Ishikawa (cell line): ENCODE measurements at regions not wholly inside any gene's neighbourhood (a gene's known extent, or its start where the extent isn't known, plus 50 kb on each side); places are given as distances from the start of the nearest gene placed in this dataset.

Source experiments
- EGR1 ChIP-seq: IDR thresholded peaks from 2 replicates; pipeline ENCODE4 v1.6.1; 2012
- EP300 ChIP-seq: IDR thresholded peaks from 2 replicates; pipeline ENCODE4 v1.6.1; 2012; ENCODE audit warnings: borderline replicate concordance
- RAD21 ChIP-seq: IDR thresholded peaks from 2 replicates; pipeline ENCODE4 v1.6.1; 2012; ENCODE audit warnings: low read depth
- TAF1 ChIP-seq: IDR thresholded peaks from 2 replicates; pipeline ENCODE4 v1.6.1; 2012; ENCODE audit warnings: low read depth, mild to moderate bottlenecking
- ZBTB7A ChIP-seq: IDR thresholded peaks from 2 replicates; pipeline ENCODE4 v1.6.1; 2012; ENCODE audit warnings: low read depth
- TF ChIP-seq, protein P1 (sequence below): IDR thresholded peaks from 2 replicates; pipeline ENCODE4 v1.6.1; 2012
- TF ChIP-seq, protein P2 (sequence below): IDR thresholded peaks from 2 replicates; pipeline ENCODE4 v1.6.1; 2012; ENCODE audit warnings: low read depth, mild to moderate bottlenecking

DNA sequence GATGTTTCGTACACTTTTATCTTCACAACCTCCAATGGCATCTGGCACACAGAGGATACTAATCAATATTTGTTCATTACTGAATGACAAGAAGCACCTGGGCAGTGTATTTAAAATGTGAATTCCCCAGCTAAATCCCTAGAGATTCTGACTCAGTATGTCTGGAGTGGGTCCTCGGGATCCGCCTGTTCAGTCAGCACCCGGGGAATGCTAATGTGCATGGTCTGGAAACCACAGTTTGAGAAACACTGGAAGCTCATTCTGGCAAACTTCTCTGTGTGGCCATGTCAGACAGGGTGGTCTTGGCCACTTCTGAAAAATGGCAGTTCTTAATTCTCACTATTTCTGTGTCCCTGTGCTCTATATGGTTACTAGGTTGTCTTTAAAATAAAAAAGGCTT lies 138.8 kb upstream of the VCX start:
- TF ChIP-seq, protein P1, sequence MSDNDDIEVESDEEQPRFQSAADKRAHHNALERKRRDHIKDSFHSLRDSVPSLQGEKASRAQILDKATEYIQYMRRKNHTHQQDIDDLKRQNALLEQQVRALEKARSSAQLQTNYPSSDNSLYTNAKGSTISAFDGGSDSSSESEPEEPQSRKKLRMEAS = no peak
- no peak for TF ChIP-seq EP300
- no peak for TF ChIP-seq TAF1
- no peak for TF ChIP-seq RAD21
- TF ChIP-seq, protein P2, sequence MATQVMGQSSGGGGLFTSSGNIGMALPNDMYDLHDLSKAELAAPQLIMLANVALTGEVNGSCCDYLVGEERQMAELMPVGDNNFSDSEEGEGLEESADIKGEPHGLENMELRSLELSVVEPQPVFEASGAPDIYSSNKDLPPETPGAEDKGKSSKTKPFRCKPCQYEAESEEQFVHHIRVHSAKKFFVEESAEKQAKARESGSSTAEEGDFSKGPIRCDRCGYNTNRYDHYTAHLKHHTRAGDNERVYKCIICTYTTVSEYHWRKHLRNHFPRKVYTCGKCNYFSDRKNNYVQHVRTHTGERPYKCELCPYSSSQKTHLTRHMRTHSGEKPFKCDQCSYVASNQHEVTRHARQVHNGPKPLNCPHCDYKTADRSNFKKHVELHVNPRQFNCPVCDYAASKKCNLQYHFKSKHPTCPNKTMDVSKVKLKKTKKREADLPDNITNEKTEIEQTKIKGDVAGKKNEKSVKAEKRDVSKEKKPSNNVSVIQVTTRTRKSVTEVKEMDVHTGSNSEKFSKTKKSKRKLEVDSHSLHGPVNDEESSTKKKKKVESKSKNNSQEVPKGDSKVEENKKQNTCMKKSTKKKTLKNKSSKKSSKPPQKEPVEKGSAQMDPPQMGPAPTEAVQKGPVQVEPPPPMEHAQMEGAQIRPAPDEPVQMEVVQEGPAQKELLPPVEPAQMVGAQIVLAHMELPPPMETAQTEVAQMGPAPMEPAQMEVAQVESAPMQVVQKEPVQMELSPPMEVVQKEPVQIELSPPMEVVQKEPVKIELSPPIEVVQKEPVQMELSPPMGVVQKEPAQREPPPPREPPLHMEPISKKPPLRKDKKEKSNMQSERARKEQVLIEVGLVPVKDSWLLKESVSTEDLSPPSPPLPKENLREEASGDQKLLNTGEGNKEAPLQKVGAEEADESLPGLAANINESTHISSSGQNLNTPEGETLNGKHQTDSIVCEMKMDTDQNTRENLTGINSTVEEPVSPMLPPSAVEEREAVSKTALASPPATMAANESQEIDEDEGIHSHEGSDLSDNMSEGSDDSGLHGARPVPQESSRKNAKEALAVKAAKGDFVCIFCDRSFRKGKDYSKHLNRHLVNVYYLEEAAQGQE = no peak
- no peak for TF ChIP-seq ZBTB7A
- no peak for TF ChIP-seq EGR1
